Neural progenitor cell (in vitro differentiated cells): ENCODE measurements at regions not wholly inside any gene's neighbourhood (a gene's known extent, or its start where the extent isn't known, plus 50 kb on each side); places are given as distances from the start of the nearest gene placed in this dataset.
A peak's percentile ranks its signal among the peaks of the same experiment; 100 is the strongest.
"Not testable (repeated sequence)": the region's sequence is repeated elsewhere in the genome, so short reads cannot be mapped to it uniquely, and the experiment has no call there.

Source experiments
- DNase-seq: peaks from one replicate; pipeline ENCODE4 v3.0.0-alpha.2; 2016; ENCODE audit warnings: low spot score
- H2AFZ ChIP-seq: fragments of 200-600 bp; sonication (generic); replicated peaks from 2 replicates; pipeline ENCODE4 v1.6.1; 2016; ENCODE audit warnings: antibody characterized with exemption
- H3F3A ChIP-seq: fragments of 200-600 bp; sonication (generic); 2 replicates; pipeline ENCODE4 v1.6.1; 2016; ENCODE audit warnings: antibody characterized with exemption, low read depth
- H3K27ac ChIP-seq: fragments of 200-600 bp; sonication (generic); 2 replicates; pipeline ENCODE4 v1.5.1; 2016; ENCODE audit warnings: mild to moderate bottlenecking
- H3K27me3 ChIP-seq: fragments of 200-600 bp; sonication (generic); 2 replicates; pipeline ENCODE4 v1.6.1; 2016; ENCODE audit warnings: mild to moderate bottlenecking, moderate library complexity
- H3K36me3 ChIP-seq: fragments of 200-600 bp; sonication (generic); 2 replicates; pipeline ENCODE4 v1.5.1; 2016
- H3K4me1 ChIP-seq: fragments of 200-600 bp; sonication (generic); 2 replicates; pipeline ENCODE4 v1.6.1; 2016; ENCODE audit warnings: mixed run types
- H3K4me2 ChIP-seq: fragments of 200-600 bp; sonication (generic); 2 replicates; pipeline ENCODE4 v1.6.1; 2016
- H3K4me3 ChIP-seq: fragments of 200-600 bp; sonication (generic); 2 replicates; pipeline ENCODE4 v1.5.1; 2016
- H3K79me2 ChIP-seq: fragments of 200-600 bp; sonication (generic); 2 replicates; pipeline ENCODE4 v1.6.1; 2016; ENCODE audit warnings: low read depth
- H3K9ac ChIP-seq: fragments of 200-600 bp; sonication (generic); 2 replicates; pipeline ENCODE4 v1.6.1; 2016
- H3K9me3 ChIP-seq: fragments of 200-600 bp; sonication (generic); 2 replicates; pipeline ENCODE4 v1.5.1; 2016; ENCODE audit warnings: low read depth
- H4K20me1 ChIP-seq: fragments of 200-600 bp; sonication (generic); 2 replicates; pipeline ENCODE4 v1.6.1; 2016; ENCODE audit warnings: low read depth
- H3K27ac Mint-ChIP-seq: 3 replicates; pipeline ENCODE4 v1.8.0; 2021; ENCODE audit warnings: mixed read lengths
- H3K27me3 Mint-ChIP-seq: 2 replicates; pipeline ENCODE4 v1.8.0; 2022; ENCODE audit warnings: low read depth, mild to moderate bottlenecking, inconsistent platforms, moderate library complexity, mixed read lengths; ENCODE audit not compliant: insufficient read depth
- H3K36me3 Mint-ChIP-seq: 3 replicates; pipeline ENCODE4 v1.8.0; 2021; ENCODE audit warnings: mixed read lengths
- H3K4me1 Mint-ChIP-seq: 3 replicates; pipeline ENCODE4 v1.8.0; 2021; ENCODE audit warnings: mixed read lengths
- H3K4me3 Mint-ChIP-seq: 3 replicates; pipeline ENCODE4 v1.8.0; 2021; ENCODE audit warnings: mild to moderate bottlenecking, moderate library complexity, mixed read lengths
- H3K9me3 Mint-ChIP-seq: 3 replicates; pipeline ENCODE4 v1.8.0; 2020; ENCODE audit warnings: mixed read lengths
- EZH2 ChIP-seq: fragments of 200-600 bp; sonication (generic); IDR thresholded peaks from 2 replicates; pipeline ENCODE4 v1.6.1; 2017; ENCODE audit warnings: antibody characterized with exemption, mild to moderate bottlenecking, moderate library complexity
- EZH2phosphoT487 ChIP-seq: fragments of 200-600 bp; sonication (generic); IDR thresholded peaks from 2 replicates; pipeline ENCODE4 v1.6.1; 2017; ENCODE audit warnings: antibody characterized with exemption
- TF ChIP-seq, protein P1 (sequence below): fragments of 200-600 bp; sonication (generic); IDR thresholded peaks from 2 replicates; pipeline ENCODE4 v1.5.1; 2017; ENCODE audit warnings: antibody characterized with exemption, mild to moderate bottlenecking

DNA sequence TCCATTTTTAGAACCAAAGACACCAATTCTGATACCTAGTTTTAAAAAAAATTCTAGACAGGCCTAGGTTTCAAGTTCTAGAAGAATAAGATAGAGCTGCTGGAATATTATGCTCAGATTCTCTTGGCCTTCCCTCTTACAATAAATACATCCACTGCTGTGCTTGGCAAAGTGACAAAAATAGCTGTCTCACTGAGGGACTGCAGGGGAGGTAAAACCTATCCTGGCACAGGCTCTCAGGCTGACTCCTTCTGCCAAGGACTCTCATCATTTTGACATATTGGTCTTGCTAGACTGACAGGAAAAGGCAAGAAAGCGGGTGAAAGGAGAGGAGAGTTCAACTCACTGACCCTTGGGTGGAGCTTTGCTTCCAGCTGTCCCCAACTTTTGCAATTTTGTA lies 197.0 kb upstream of the LHX8 start:
- Histone ChIP-seq H3K27ac (no peak overlapping the region), H2AFZ (peak overlapping the region; percentile 59), H3K9me3 (no peaks in the 10 kb centered on the region), H3F3A (no peaks in the 10 kb centered on the region), H3K4me1 (peaks cover 15% of the 10 kb centered on the region), H3K9ac (no peak overlapping the region), H3K79me2 (no peaks in the 10 kb centered on the region), H3K4me3 (no peak overlapping the region), H3K36me3 (no peaks in the 10 kb centered on the region), H4K20me1 (no peaks in the 10 kb centered on the region), H3K27me3 (no peaks in the 10 kb centered on the region), H3K4me2 (no peak overlapping the region)
- Mint-ChIP-seq H3K4me1 (no peaks in the 10 kb centered on the region), H3K9me3 (peaks cover 2% of the 10 kb centered on the region), H3K36me3 (no peaks in the 10 kb centered on the region), H3K27me3 (no peaks in the 10 kb centered on the region), H3K4me3 (no peak overlapping the region), H3K27ac (no peak overlapping the region)
- TF ChIP-seq EZH2phosphoT487, result no peak
- DNase-seq, result no peak

DNA sequence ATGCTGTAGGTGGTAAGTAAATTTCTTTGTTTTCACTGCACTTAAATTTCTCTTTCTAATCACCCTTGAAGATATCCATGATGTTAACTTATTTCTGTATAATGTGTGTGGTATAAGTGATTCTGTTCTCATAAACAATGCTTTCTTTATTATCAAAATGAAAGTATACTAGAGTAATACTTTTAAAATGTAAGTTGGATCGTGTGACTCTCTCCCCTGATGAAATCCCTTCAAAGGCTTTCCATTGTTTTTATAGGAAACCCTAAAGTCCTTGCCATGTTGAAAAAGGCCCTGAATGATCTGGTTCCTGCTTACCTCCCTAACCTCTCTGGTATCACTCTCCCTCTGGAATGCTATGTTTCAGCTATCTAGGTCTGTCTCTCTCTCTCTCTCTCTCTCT lies 191.1 kb upstream of the LHX8 start:
- no peaks in the 10 kb centered on the region for H3K36me3 Mint-ChIP-seq

DNA sequence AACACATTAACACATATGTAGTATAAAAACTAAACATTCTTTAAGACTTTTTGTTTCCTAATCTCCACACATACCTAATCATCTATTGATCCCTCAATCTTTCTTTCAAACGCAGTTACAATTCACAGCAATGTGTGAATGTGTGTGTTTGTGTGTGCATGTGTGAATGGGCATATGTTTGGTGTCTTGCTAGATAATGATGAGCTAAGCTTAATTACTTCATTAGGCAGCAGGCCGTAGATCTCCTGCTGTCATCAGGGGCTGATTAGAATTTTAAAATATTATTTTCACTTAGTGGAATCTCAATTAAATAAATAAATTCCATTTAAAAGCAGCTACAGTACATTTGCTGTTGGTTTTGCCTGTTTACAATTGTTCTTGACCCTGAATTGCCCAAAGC lies 187.8 kb upstream of the LHX8 start:
- Mint-ChIP-seq H3K36me3 (no peaks in the 10 kb centered on the region), H3K9me3 (no peaks in the 10 kb centered on the region), H3K27ac (no peak overlapping the region), H3K4me1 (no peaks in the 10 kb centered on the region), H3K27me3 (no peaks in the 10 kb centered on the region), H3K4me3 (no peak overlapping the region)
- no peaks in the 10 kb centered on the region for H3K79me2 ChIP-seq
- H3F3A ChIP-seq, result no peaks in the 10 kb centered on the region
- no peak overlapping the region for H3K4me2 ChIP-seq
- no peaks in the 10 kb centered on the region for H3K27me3 ChIP-seq
- H3K4me3 ChIP-seq, result no peak overlapping the region
- H3K9me3 ChIP-seq, result no peaks in the 10 kb centered on the region
- no peaks in the 10 kb centered on the region for H4K20me1 ChIP-seq
- TF ChIP-seq, protein P1, sequence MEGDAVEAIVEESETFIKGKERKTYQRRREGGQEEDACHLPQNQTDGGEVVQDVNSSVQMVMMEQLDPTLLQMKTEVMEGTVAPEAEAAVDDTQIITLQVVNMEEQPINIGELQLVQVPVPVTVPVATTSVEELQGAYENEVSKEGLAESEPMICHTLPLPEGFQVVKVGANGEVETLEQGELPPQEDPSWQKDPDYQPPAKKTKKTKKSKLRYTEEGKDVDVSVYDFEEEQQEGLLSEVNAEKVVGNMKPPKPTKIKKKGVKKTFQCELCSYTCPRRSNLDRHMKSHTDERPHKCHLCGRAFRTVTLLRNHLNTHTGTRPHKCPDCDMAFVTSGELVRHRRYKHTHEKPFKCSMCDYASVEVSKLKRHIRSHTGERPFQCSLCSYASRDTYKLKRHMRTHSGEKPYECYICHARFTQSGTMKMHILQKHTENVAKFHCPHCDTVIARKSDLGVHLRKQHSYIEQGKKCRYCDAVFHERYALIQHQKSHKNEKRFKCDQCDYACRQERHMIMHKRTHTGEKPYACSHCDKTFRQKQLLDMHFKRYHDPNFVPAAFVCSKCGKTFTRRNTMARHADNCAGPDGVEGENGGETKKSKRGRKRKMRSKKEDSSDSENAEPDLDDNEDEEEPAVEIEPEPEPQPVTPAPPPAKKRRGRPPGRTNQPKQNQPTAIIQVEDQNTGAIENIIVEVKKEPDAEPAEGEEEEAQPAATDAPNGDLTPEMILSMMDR, result no peak
- TF ChIP-seq EZH2 (no peak), EZH2phosphoT487 (no peak)
- no peak overlapping the region for H3K27ac ChIP-seq
- no peak for DNase-seq
- no peak overlapping the region for H3K9ac ChIP-seq
- no peaks in the 10 kb centered on the region for H3K4me1 ChIP-seq
- no peaks in the 10 kb centered on the region for H3K36me3 ChIP-seq
- H2AFZ ChIP-seq, result no peak overlapping the region

More for the DNA sequence above, 191.1 kb upstream of the LHX8 start:
- no peaks in the 10 kb centered on the region for H3K4me1 Mint-ChIP-seq
- Histone ChIP-seq H4K20me1 (no peaks in the 10 kb centered on the region), H3K9ac (no peak overlapping the region), H3K27me3 (no peaks in the 10 kb centered on the region), H3K79me2 (no peaks in the 10 kb centered on the region), H3F3A (no peaks in the 10 kb centered on the region), H3K4me3 (no peak overlapping the region), H3K36me3 (no peaks in the 10 kb centered on the region), H3K4me1 (peaks cover 10% of the 10 kb centered on the region), H3K27ac (no peak overlapping the region), H3K4me2 (no peak overlapping the region), H3K9me3 (no peaks in the 10 kb centered on the region), H2AFZ (no peak overlapping the region)
- no peak overlapping the region for H3K27ac Mint-ChIP-seq
- H3K9me3 Mint-ChIP-seq, result peaks cover 2% of the 10 kb centered on the region
- TF ChIP-seq, protein P1, result no peak
- TF ChIP-seq EZH2 (no peak), EZH2phosphoT487 (no peak)
- H3K4me3 Mint-ChIP-seq, result no peak overlapping the region
- no peak for DNase-seq
- no peaks in the 10 kb centered on the region for H3K27me3 Mint-ChIP-seq

DNA sequence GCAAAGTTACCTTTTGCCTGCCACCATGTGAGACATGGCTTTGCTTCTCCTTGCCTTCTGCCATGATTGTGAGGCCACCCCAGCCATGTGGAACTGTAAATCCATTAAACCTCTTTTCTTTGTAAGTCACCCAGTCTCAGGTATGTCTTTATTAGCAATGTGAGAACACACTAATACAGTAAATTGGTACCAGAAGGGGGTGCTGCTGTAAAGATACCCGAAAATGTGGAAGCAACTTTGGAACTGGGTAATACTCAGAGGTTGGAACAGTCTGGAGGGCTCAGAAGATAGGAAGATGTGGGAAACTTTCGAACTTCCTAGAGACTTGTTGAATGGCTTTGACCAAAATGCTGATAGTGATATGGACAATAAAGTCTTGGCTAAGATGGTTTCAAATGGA lies 184.8 kb upstream of the LHX8 start:
- not testable (repeated sequence) for H3K27me3 ChIP-seq, H3K4me3 Mint-ChIP-seq, H3K4me1 Mint-ChIP-seq, DNase-seq, H3K36me3 Mint-ChIP-seq, H3K36me3 ChIP-seq, H4K20me1 ChIP-seq, H3K9me3 Mint-ChIP-seq, H3K4me2 ChIP-seq, H3K27me3 Mint-ChIP-seq, H3K79me2 ChIP-seq, H3K4me1 ChIP-seq, H3K9me3 ChIP-seq, H3K9ac ChIP-seq, H3K27ac Mint-ChIP-seq, H3F3A ChIP-seq, H2AFZ ChIP-seq, H3K27ac ChIP-seq, H3K4me3 ChIP-seq

DNA sequence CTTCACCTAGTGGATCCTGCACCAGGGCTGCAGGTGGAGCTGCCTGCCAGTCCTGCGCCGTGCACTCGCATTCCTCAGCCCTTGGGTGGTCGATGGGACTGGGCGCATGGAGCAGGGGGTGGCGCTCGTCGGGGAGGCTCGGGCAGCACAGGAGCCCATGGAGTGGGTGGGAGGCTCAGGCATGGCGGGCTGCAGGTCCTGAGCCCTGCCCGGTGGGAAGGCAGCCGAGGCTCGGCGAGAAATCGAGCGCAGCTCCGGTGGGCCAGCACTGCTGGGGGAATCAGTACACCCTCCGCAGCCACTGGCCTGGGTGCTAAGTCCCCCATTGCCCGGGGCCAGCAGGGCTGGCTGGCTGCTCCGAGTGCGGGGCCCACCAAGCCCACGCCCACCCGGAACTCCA lies 182.2 kb upstream of the LHX8 start:
- H3K79me2 ChIP-seq, H3K4me1 Mint-ChIP-seq, H3K9me3 ChIP-seq, DNase-seq, H3K4me3 ChIP-seq, H3F3A ChIP-seq, H3K36me3 ChIP-seq, H2AFZ ChIP-seq, H3K4me2 ChIP-seq, H3K27me3 Mint-ChIP-seq, H3K4me3 Mint-ChIP-seq, H3K27ac Mint-ChIP-seq, H3K4me1 ChIP-seq, H3K9ac ChIP-seq, H3K27me3 ChIP-seq, H3K9me3 Mint-ChIP-seq, H3K27ac ChIP-seq, H3K36me3 Mint-ChIP-seq, H4K20me1 ChIP-seq: not testable (repeated sequence)
